GM23338 (cell line): ENCODE measurements at regions not wholly inside any gene's neighbourhood (a gene's known extent, or its start where the extent isn't known, plus 50 kb on each side); places are given as distances from the start of the nearest gene placed in this dataset.

Experiments
- ATAC-seq: fragments of 200-7000 bp; cut with Tn5 transposase; 3 replicates; pipeline ENCODE4 v1.9.1; 2020
- DNase-seq: peaks from one replicate; pipeline ENCODE4 v3.0.0-alpha.2; 2015; ENCODE audit warnings: low spot score
- H2AFZ ChIP-seq: fragments of 200-600 bp; sonication (generic); 2 replicates; pipeline ENCODE4 v1.8.0; 2016; ENCODE audit warnings: antibody characterized with exemption, mild to moderate bottlenecking, moderate library complexity
- H3F3A ChIP-seq: fragments of 200-600 bp; sonication (generic); replicated peaks from 2 replicates; pipeline ENCODE4 v1.8.0; 2017; ENCODE audit warnings: antibody characterized with exemption, mixed run types, low read depth
- H3K27ac ChIP-seq: fragments of 200-600 bp; sonication (generic); 2 replicates; pipeline ENCODE4 v1.6.1; 2016; ENCODE audit warnings: low read depth
- H3K27me3 ChIP-seq: fragments of 200-600 bp; sonication (generic); 2 replicates; pipeline ENCODE4 v1.8.0; 2016; ENCODE audit warnings: mild to moderate bottlenecking, mixed run types, moderate library complexity; ENCODE audit not compliant: insufficient read depth
- H3K36me3 ChIP-seq: fragments of 200-600 bp; sonication (generic); 2 replicates; pipeline ENCODE4 v1.8.0; 2016; ENCODE audit warnings: mild to moderate bottlenecking; ENCODE audit not compliant: insufficient read depth
- H3K4me1 ChIP-seq: fragments of 200-600 bp; sonication (generic); 2 replicates; pipeline ENCODE4 v1.8.0; 2016; ENCODE audit warnings: mild to moderate bottlenecking, moderate library complexity; ENCODE audit not compliant: insufficient read depth
- H3K4me2 ChIP-seq: fragments of 200-600 bp; sonication (generic); 2 replicates; pipeline ENCODE4 v1.7.1; 2017; ENCODE audit warnings: mixed run types
- H3K4me3 ChIP-seq: fragments of 200-600 bp; sonication (generic); 2 replicates; pipeline ENCODE4 v1.6.1; 2016; ENCODE audit warnings: mixed run types
- H3K79me2 ChIP-seq: fragments of 200-600 bp; sonication (generic); replicated peaks from 2 replicates; pipeline ENCODE4 v1.8.0; 2017; ENCODE audit warnings: mild to moderate bottlenecking; ENCODE audit not compliant: insufficient read depth
- H3K9me2 ChIP-seq: fragments of 200-600 bp; sonication (generic); 2 replicates; pipeline ENCODE4 v1.8.0; 2017; ENCODE audit not compliant: insufficient read depth
- H4K20me1 ChIP-seq: fragments of 200-600 bp; sonication (generic); replicated peaks from 2 replicates; pipeline ENCODE4 v1.8.0; 2017; ENCODE audit warnings: mild to moderate bottlenecking; ENCODE audit not compliant: insufficient read depth
- H3K27ac Mint-ChIP-seq: 2 replicates; pipeline ENCODE4 v1.8.0; 2020; ENCODE audit warnings: inconsistent platforms, mild to moderate bottlenecking, moderate library complexity, mixed read lengths
- H3K27me3 Mint-ChIP-seq: 3 replicates; pipeline ENCODE4 v1.8.0; 2022; ENCODE audit warnings: low read depth, mild to moderate bottlenecking, moderate library complexity, mixed read lengths, inconsistent platforms; ENCODE audit not compliant: insufficient read depth, poor library complexity
- H3K36me3 Mint-ChIP-seq: 3 replicates; pipeline ENCODE4 v1.8.0; 2021; ENCODE audit warnings: low read depth, mild to moderate bottlenecking, inconsistent platforms, moderate library complexity, mixed read lengths
- H3K4me1 Mint-ChIP-seq: 3 replicates; pipeline ENCODE4 v1.8.0; 2020; ENCODE audit warnings: mild to moderate bottlenecking, inconsistent platforms, mixed read lengths
- H3K4me3 Mint-ChIP-seq: 3 replicates; pipeline ENCODE4 v1.8.0; 2021; ENCODE audit warnings: moderate library complexity, mild to moderate bottlenecking, inconsistent platforms, mixed read lengths
- H3K9me3 Mint-ChIP-seq: 3 replicates; pipeline ENCODE4 v1.8.0; 2020; ENCODE audit warnings: moderate library complexity, mild to moderate bottlenecking, inconsistent platforms, mixed read lengths
- CREB1 ChIP-seq: fragments of 250-450 bp; sonication (Bioruptor Pico); IDR thresholded peaks from 2 replicates; pipeline ENCODE4 v1.5.0; 2020; ENCODE audit warnings: low read depth, mild to moderate bottlenecking, moderate library complexity
- EZH2 ChIP-seq: fragments of 200-600 bp; sonication (generic); IDR thresholded peaks from one replicate; pipeline ENCODE4 v1.8.0; 2017; ENCODE audit warnings: antibody characterized with exemption, mild to moderate bottlenecking, low read depth; ENCODE audit not compliant: unreplicated experiment
- EZH2phosphoT487 ChIP-seq: fragments of 200-600 bp; sonication (generic); IDR thresholded peaks from one replicate; pipeline ENCODE4 v1.8.1; 2018; ENCODE audit warnings: antibody characterized with exemption; ENCODE audit not compliant: unreplicated experiment
- JUNB ChIP-seq: IDR thresholded peaks from one replicate; pipeline ENCODE4 v1.6.1; 2016; ENCODE audit warnings: antibody characterized with exemption; ENCODE audit not compliant: unreplicated experiment
- NANOG ChIP-seq: IDR thresholded peaks from 2 replicates; pipeline ENCODE4 v1.6.1; 2016; ENCODE audit warnings: antibody characterized with exemption, borderline replicate concordance
- POLR2AphosphoS5 ChIP-seq: IDR thresholded peaks from 2 replicates; pipeline ENCODE4 v1.6.1; 2016; ENCODE audit warnings: antibody characterized with exemption, low read depth
- STAT1 ChIP-seq: IDR thresholded peaks from one replicate; pipeline ENCODE4 v1.6.1; 2016; ENCODE audit warnings: antibody characterized with exemption; ENCODE audit not compliant: unreplicated experiment
- ZNF114 ChIP-seq: fragments of 250-450 bp; sonication (Bioruptor Pico); IDR thresholded peaks from 2 replicates; pipeline ENCODE4 v1.5.0; 2020; ENCODE audit warnings: mild to moderate bottlenecking, moderate library complexity
- ZNF331 ChIP-seq: fragments of 250-450 bp; sonication (Bioruptor Pico); IDR thresholded peaks from 2 replicates; pipeline ENCODE4 v1.5.0; 2020; ENCODE audit warnings: low read depth, mild to moderate bottlenecking, moderate library complexity
- TF ChIP-seq, protein P1 (sequence below): IDR thresholded peaks from 2 replicates; pipeline ENCODE4 v1.6.1; 2016; ENCODE audit warnings: antibody characterized with exemption
- TF ChIP-seq, protein P2 (sequence below), 2 experiments: fragments of 200-600 bp in 1 of 2; sonication (generic) in 1 of 2; conservative IDR thresholded peaks; 2 replicates each; pipeline versions ENCODE4 v1.5.1 to v1.6.1; 2016 to 2017; ENCODE audit warnings: antibody characterized with exemption in 2 of 2, low read depth in 2 of 2, mild to moderate bottlenecking in 2 of 2, moderate library complexity in 1 of 2
- TF ChIP-seq, protein P3 (sequence below): IDR thresholded peaks from one replicate; pipeline ENCODE4 v1.6.1; 2018; ENCODE audit warnings: antibody characterized with exemption; ENCODE audit not compliant: unreplicated experiment
- TF ChIP-seq, protein P4 (sequence below): fragments of 250-450 bp; sonication (Bioruptor Pico); IDR thresholded peaks from 2 replicates; pipeline ENCODE4 v1.5.0; 2020; ENCODE audit warnings: mild to moderate bottlenecking, moderate library complexity

DNA sequence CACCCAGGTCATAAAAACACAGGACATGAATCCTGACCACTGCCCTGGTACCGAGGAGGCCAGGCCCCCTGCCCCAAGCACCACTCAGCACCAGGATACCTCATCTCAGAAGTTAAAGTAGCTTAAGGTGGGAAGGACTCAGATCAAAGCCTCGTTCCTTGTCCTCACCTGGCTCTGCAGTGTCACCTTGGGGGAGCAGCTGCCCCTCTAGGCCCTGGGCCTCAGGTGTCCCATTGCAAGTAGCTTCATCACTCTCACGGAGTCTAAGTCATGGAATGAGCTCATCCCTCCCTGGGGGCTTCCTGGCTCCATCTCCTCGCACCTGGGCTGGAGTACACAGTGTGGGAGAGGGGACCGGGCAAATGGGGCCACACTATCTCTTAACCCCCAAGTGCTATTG, 148.0 kb downstream of the TPRA1 start:
- Mint-ChIP-seq H3K36me3 (no peaks in the 10 kb centered on the region), H3K9me3 (no peaks in the 10 kb centered on the region), H3K4me1 (peaks cover 7% of the 10 kb centered on the region), H3K27ac (no peak overlapping the region), H3K4me3 (no peak overlapping the region), H3K27me3 (peaks cover 5% of the 10 kb centered on the region)
- Histone ChIP-seq H3K4me1 (peaks cover 8% of the 10 kb centered on the region), H3K79me2 (no peaks in the 10 kb centered on the region), H3K36me3 (no peaks in the 10 kb centered on the region), H3F3A (no peaks in the 10 kb centered on the region), H4K20me1 (no peaks in the 10 kb centered on the region), H2AFZ (no peak overlapping the region), H3K4me2 (no peak overlapping the region), H3K9me2 (no peaks in the 10 kb centered on the region), H3K27ac (no peak overlapping the region), H3K27me3 (no peaks in the 10 kb centered on the region), H3K4me3 (no peak overlapping the region)
- ATAC-seq (no peak), DNase-seq (no peak)
- TF ChIP-seq POLR2AphosphoS5 (no peak), ZNF331 (CRISPR knock-in tag) (no peak), JUNB (no peak), EZH2phosphoT487 (no peak), CREB1 (CRISPR knock-in tag) (no peak), STAT1 (no peak), NANOG (no peak), EZH2 (no peak), ZNF114 (CRISPR knock-in tag) (no peak)
- TF ChIP-seq, protein P1, sequence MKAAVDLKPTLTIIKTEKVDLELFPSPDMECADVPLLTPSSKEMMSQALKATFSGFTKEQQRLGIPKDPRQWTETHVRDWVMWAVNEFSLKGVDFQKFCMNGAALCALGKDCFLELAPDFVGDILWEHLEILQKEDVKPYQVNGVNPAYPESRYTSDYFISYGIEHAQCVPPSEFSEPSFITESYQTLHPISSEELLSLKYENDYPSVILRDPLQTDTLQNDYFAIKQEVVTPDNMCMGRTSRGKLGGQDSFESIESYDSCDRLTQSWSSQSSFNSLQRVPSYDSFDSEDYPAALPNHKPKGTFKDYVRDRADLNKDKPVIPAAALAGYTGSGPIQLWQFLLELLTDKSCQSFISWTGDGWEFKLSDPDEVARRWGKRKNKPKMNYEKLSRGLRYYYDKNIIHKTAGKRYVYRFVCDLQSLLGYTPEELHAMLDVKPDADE: no peak
- TF ChIP-seq, protein P2, sequence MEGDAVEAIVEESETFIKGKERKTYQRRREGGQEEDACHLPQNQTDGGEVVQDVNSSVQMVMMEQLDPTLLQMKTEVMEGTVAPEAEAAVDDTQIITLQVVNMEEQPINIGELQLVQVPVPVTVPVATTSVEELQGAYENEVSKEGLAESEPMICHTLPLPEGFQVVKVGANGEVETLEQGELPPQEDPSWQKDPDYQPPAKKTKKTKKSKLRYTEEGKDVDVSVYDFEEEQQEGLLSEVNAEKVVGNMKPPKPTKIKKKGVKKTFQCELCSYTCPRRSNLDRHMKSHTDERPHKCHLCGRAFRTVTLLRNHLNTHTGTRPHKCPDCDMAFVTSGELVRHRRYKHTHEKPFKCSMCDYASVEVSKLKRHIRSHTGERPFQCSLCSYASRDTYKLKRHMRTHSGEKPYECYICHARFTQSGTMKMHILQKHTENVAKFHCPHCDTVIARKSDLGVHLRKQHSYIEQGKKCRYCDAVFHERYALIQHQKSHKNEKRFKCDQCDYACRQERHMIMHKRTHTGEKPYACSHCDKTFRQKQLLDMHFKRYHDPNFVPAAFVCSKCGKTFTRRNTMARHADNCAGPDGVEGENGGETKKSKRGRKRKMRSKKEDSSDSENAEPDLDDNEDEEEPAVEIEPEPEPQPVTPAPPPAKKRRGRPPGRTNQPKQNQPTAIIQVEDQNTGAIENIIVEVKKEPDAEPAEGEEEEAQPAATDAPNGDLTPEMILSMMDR (conservative IDR thresholded peaks at IDR 0.05; ENCODE audit: low read depth in 2 of 2): no peak
- TF ChIP-seq, protein P3, sequence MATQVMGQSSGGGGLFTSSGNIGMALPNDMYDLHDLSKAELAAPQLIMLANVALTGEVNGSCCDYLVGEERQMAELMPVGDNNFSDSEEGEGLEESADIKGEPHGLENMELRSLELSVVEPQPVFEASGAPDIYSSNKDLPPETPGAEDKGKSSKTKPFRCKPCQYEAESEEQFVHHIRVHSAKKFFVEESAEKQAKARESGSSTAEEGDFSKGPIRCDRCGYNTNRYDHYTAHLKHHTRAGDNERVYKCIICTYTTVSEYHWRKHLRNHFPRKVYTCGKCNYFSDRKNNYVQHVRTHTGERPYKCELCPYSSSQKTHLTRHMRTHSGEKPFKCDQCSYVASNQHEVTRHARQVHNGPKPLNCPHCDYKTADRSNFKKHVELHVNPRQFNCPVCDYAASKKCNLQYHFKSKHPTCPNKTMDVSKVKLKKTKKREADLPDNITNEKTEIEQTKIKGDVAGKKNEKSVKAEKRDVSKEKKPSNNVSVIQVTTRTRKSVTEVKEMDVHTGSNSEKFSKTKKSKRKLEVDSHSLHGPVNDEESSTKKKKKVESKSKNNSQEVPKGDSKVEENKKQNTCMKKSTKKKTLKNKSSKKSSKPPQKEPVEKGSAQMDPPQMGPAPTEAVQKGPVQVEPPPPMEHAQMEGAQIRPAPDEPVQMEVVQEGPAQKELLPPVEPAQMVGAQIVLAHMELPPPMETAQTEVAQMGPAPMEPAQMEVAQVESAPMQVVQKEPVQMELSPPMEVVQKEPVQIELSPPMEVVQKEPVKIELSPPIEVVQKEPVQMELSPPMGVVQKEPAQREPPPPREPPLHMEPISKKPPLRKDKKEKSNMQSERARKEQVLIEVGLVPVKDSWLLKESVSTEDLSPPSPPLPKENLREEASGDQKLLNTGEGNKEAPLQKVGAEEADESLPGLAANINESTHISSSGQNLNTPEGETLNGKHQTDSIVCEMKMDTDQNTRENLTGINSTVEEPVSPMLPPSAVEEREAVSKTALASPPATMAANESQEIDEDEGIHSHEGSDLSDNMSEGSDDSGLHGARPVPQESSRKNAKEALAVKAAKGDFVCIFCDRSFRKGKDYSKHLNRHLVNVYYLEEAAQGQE: no peak
- TF ChIP-seq, protein P4, sequence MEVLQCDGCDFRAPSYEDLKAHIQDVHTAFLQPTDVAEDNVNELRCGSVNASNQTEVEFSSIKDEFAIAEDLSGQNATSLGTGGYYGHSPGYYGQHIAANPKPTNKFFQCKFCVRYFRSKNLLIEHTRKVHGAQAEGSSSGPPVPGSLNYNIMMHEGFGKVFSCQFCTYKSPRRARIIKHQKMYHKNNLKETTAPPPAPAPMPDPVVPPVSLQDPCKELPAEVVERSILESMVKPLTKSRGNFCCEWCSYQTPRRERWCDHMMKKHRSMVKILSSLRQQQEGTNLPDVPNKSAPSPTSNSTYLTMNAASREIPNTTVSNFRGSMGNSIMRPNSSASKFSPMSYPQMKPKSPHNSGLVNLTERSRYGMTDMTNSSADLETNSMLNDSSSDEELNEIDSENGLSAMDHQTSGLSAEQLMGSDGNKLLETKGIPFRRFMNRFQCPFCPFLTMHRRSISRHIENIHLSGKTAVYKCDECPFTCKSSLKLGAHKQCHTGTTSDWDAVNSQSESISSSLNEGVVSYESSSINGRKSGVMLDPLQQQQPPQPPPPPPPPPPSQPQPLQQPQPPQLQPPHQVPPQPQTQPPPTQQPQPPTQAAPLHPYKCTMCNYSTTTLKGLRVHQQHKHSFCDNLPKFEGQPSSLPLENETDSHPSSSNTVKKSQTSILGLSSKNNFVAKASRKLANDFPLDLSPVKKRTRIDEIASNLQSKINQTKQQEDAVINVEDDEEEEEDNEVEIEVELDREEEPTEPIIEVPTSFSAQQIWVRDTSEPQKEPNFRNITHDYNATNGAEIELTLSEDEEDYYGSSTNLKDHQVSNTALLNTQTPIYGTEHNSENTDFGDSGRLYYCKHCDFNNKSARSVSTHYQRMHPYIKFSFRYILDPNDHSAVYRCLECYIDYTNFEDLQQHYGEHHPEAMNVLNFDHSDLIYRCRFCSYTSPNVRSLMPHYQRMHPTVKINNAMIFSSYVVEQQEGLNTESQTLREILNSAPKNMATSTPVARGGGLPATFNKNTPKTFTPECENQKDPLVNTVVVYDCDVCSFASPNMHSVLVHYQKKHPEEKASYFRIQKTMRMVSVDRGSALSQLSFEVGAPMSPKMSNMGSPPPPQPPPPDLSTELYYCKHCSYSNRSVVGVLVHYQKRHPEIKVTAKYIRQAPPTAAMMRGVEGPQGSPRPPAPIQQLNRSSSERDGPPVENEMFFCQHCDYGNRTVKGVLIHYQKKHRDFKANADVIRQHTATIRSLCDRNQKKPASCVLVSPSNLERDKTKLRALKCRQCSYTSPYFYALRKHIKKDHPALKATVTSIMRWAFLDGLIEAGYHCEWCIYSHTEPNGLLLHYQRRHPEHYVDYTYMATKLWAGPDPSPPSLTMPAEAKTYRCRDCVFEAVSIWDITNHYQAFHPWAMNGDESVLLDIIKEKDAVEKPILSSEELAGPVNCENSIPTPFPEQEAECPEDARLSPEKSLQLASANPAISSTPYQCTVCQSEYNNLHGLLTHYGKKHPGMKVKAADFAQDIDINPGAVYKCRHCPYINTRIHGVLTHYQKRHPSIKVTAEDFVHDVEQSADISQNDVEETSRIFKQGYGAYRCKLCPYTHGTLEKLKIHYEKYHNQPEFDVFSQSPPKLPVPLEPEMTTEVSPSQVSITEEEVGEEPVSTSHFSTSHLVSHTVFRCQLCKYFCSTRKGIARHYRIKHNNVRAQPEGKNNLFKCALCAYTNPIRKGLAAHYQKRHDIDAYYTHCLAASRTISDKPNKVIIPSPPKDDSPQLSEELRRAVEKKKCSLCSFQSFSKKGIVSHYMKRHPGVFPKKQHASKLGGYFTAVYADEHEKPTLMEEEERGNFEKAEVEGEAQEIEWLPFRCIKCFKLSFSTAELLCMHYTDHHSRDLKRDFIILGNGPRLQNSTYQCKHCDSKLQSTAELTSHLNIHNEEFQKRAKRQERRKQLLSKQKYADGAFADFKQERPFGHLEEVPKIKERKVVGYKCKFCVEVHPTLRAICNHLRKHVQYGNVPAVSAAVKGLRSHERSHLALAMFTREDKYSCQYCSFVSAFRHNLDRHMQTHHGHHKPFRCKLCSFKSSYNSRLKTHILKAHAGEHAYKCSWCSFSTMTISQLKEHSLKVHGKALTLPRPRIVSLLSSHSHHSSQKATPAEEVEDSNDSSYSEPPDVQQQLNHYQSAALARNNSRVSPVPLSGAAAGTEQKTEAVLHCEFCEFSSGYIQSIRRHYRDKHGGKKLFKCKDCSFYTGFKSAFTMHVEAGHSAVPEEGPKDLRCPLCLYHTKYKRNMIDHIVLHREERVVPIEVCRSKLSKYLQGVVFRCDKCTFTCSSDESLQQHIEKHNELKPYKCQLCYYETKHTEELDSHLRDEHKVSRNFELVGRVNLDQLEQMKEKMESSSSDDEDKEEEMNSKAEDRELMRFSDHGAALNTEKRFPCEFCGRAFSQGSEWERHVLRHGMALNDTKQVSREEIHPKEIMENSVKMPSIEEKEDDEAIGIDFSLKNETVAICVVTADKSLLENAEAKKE (CRISPR knock-in tag): no peak
